PC-9 (cell line): ENCODE measurements at regions not wholly inside any gene's neighbourhood (a gene's known extent, or its start where the extent isn't known, plus 50 kb on each side); places are given as distances from the start of the nearest gene placed in this dataset.

ENCODE experiments used
- EZH2 ChIP-seq: fragments of 200-600 bp; sonication (generic); IDR thresholded peaks from 2 replicates; pipeline ENCODE4 v1.8.0; 2017; ENCODE audit warnings: antibody characterized with exemption, low read depth
- TF ChIP-seq, protein P1 (sequence below): fragments of 200-600 bp; sonication (generic); conservative IDR thresholded peaks from 2 replicates; pipeline ENCODE4 v1.6.1; 2017; ENCODE audit warnings: mixed run types, antibody characterized with exemption, mild to moderate bottlenecking, moderate library complexity

DNA sequence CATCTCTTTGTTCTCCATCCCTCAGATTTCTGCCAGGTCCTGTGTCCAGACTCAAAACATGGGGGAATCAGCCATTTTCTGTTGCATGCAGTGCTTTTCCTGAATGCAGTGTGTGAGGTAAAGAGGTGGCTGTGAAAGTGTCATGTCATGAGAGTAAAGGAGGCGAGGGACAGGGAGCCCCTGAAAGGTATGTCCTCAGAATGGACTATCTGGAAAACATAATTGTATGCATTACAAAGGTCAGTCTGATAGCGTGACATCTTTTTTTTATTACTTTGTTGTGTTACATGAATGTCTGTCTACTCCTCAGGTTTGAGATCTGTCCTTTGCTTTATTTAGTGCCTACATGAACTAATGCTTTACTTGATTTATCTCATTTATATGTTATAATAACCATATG, 239.1 kb downstream of the MAN2A1 start:
- no peak for TF ChIP-seq EZH2
- TF ChIP-seq, protein P1, sequence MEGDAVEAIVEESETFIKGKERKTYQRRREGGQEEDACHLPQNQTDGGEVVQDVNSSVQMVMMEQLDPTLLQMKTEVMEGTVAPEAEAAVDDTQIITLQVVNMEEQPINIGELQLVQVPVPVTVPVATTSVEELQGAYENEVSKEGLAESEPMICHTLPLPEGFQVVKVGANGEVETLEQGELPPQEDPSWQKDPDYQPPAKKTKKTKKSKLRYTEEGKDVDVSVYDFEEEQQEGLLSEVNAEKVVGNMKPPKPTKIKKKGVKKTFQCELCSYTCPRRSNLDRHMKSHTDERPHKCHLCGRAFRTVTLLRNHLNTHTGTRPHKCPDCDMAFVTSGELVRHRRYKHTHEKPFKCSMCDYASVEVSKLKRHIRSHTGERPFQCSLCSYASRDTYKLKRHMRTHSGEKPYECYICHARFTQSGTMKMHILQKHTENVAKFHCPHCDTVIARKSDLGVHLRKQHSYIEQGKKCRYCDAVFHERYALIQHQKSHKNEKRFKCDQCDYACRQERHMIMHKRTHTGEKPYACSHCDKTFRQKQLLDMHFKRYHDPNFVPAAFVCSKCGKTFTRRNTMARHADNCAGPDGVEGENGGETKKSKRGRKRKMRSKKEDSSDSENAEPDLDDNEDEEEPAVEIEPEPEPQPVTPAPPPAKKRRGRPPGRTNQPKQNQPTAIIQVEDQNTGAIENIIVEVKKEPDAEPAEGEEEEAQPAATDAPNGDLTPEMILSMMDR: no peak
